ENCODE measurements at regions not wholly inside any gene's neighbourhood (a gene's known extent, or its start where the extent isn't known, plus 50 kb on each side); places are given as distances from the start of the nearest gene placed in this dataset.

DNA sequence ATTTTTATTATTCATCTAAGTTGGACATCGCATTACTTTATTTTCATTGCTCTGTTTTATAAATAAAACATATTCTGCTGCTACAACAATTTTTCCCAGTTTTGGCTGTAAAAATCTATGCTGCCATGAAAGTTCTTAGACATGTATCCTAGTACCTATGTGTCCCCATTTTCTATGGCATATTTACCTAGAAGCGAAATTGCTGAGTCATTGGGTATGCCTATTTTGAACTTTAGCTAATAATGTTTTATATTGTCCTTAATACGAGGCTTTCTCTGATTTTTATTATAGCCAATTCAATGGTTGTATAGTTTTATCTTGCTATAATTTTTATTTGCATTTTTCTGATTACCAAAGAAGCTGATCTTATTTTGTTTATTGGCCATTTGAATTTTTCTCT is 110.5 kb upstream of the DPP10 start:
- H3K27ac ChIP-seq (ENCODE audit: low read length) = no peak overlapping the region
- no peaks in the 10 kb centered on the region for H3F3A ChIP-seq (ENCODE audit: insufficient read depth, low read length, poor library complexity, severe bottlenecking)
- H3K27me3 ChIP-seq (ENCODE audit: insufficient read depth, low read depth, low read length) = no peaks in the 10 kb centered on the region
- H3K9ac ChIP-seq (ENCODE audit: low read length) = no peak overlapping the region
- no peaks in the 10 kb centered on the region for H3K9me3 ChIP-seq (ENCODE audit: low read length)
- H3K79me2 ChIP-seq (replicated peaks; ENCODE audit: insufficient read depth, low read length) = no peaks in the 10 kb centered on the region
- no peaks in the 10 kb centered on the region for H4K20me1 ChIP-seq (ENCODE audit: insufficient read depth)
- no peak for TF ChIP-seq SMC3 (conservative IDR thresholded peaks at IDR 0.05; ENCODE audit: poor library complexity)
- TF ChIP-seq EZH2 (IDR thresholded peaks at IDR 0.05; ENCODE audit: borderline replicate concordance, insufficient read depth, low read length, poor library complexity, severe bottlenecking) = no peak
- TF ChIP-seq, protein P1, sequence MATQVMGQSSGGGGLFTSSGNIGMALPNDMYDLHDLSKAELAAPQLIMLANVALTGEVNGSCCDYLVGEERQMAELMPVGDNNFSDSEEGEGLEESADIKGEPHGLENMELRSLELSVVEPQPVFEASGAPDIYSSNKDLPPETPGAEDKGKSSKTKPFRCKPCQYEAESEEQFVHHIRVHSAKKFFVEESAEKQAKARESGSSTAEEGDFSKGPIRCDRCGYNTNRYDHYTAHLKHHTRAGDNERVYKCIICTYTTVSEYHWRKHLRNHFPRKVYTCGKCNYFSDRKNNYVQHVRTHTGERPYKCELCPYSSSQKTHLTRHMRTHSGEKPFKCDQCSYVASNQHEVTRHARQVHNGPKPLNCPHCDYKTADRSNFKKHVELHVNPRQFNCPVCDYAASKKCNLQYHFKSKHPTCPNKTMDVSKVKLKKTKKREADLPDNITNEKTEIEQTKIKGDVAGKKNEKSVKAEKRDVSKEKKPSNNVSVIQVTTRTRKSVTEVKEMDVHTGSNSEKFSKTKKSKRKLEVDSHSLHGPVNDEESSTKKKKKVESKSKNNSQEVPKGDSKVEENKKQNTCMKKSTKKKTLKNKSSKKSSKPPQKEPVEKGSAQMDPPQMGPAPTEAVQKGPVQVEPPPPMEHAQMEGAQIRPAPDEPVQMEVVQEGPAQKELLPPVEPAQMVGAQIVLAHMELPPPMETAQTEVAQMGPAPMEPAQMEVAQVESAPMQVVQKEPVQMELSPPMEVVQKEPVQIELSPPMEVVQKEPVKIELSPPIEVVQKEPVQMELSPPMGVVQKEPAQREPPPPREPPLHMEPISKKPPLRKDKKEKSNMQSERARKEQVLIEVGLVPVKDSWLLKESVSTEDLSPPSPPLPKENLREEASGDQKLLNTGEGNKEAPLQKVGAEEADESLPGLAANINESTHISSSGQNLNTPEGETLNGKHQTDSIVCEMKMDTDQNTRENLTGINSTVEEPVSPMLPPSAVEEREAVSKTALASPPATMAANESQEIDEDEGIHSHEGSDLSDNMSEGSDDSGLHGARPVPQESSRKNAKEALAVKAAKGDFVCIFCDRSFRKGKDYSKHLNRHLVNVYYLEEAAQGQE (IDR thresholded peaks at IDR 0.05; ENCODE audit: borderline replicate concordance) = no peak
- TF ChIP-seq TAF1 (IDR thresholded peaks at IDR 0.05; ENCODE audit: low read depth) = no peak
- no peak for TF ChIP-seq RAD21 (conservative IDR thresholded peaks at IDR 0.05)
- no peak for TF ChIP-seq EP300 (conservative IDR thresholded peaks at IDR 0.05; ENCODE audit: poor library complexity, severe bottlenecking)
- no peak for TF ChIP-seq MXI1 (conservative IDR thresholded peaks at IDR 0.05; ENCODE audit: poor library complexity, severe bottlenecking)
- H3K9me2 ChIP-seq (ENCODE audit: insufficient read depth, low read length) = no peaks in the 10 kb centered on the region
- H3K4me2 ChIP-seq (ENCODE audit: low read length) = no peak overlapping the region
- H3K4me3 ChIP-seq (ENCODE audit: low read length) = no peak overlapping the region
- H3K36me3 ChIP-seq (ENCODE audit: insufficient read depth, low read length) = no peaks in the 10 kb centered on the region
- no peak overlapping the region for H2AFZ ChIP-seq (ENCODE audit: low read depth, low read length)

- no peaks in the 10 kb centered on the region for H3K9me3 ChIP-seq (ENCODE audit: low read length)
- TF ChIP-seq EP300 (conservative IDR thresholded peaks at IDR 0.05; ENCODE audit: poor library complexity, severe bottlenecking) = no peak
- TF ChIP-seq CTCF (IDR thresholded peaks at IDR 0.05; ENCODE audit: poor library complexity, severe bottlenecking) = no peak
- no peak for TF ChIP-seq RAD21 (conservative IDR thresholded peaks at IDR 0.05)
- TF ChIP-seq SMC3 (conservative IDR thresholded peaks at IDR 0.05; ENCODE audit: poor library complexity) = no peak
- TF ChIP-seq TAF1 (IDR thresholded peaks at IDR 0.05; ENCODE audit: low read depth) = no peak
- no peak for TF ChIP-seq MXI1 (conservative IDR thresholded peaks at IDR 0.05; ENCODE audit: poor library complexity, severe bottlenecking)
- TF ChIP-seq, protein P1 (IDR thresholded peaks at IDR 0.05; ENCODE audit: borderline replicate concordance) = no peak
- no peak for TF ChIP-seq EZH2 (IDR thresholded peaks at IDR 0.05; ENCODE audit: borderline replicate concordance, insufficient read depth, low read length, poor library complexity, severe bottlenecking)
- no peak for TF ChIP-seq POLR2AphosphoS5 (IDR thresholded peaks at IDR 0.05)
- no peak overlapping the region for H3K4me2 ChIP-seq (ENCODE audit: low read length)
- H3K27me3 ChIP-seq (ENCODE audit: insufficient read depth, low read depth, low read length) = no peaks in the 10 kb centered on the region
- H3K4me3 ChIP-seq (ENCODE audit: low read length) = no peak overlapping the region
- H3K36me3 ChIP-seq (ENCODE audit: insufficient read depth, low read length) = no peaks in the 10 kb centered on the region
- H3K9me2 ChIP-seq (ENCODE audit: insufficient read depth, low read length) = no peaks in the 10 kb centered on the region
- no peak overlapping the region for H3K27ac ChIP-seq (ENCODE audit: low read length)
- H3K79me2 ChIP-seq (replicated peaks; ENCODE audit: insufficient read depth, low read length) = no peaks in the 10 kb centered on the region
- no peaks in the 10 kb centered on the region for H4K20me1 ChIP-seq (ENCODE audit: insufficient read depth)
- H3K9ac ChIP-seq (ENCODE audit: low read length) = no peak overlapping the region
- H3F3A ChIP-seq (ENCODE audit: insufficient read depth, low read length, poor library complexity, severe bottlenecking) = no peaks in the 10 kb centered on the region
- H2AFZ ChIP-seq (ENCODE audit: low read depth, low read length) = no peak overlapping the region
These were observed 97.2 kb upstream of the DPP10 start for GRCh38 chr2:114345246-114345645.
